Transverse colon (tissue), 4 donors: ENCODE measurements at regions not wholly inside any gene's neighbourhood (a gene's known extent, or its start where the extent isn't known, plus 50 kb on each side); places are given as distances from the start of the nearest gene placed in this dataset.

Source experiments
- DNase-seq: peaks from one replicate; pipeline ENCODE4 v3.0.0-alpha.2; 2019
- H3K27ac ChIP-seq, 4 donors: fragments of 200-600 bp; sonication (generic); 2 replicates each; pipeline ENCODE4 v1.5.1; 2016 to 2018; ENCODE audit warnings: inconsistent platforms in 4 of 4
- H3K27me3 ChIP-seq: fragments of 200-600 bp; sonication (generic); 2 replicates; pipeline ENCODE4 v1.5.1; 2017; ENCODE audit warnings: inconsistent platforms
- H3K36me3 ChIP-seq, 4 donors: fragments of 200-600 bp; sonication (generic); 2 replicates each; pipeline ENCODE4 v1.5.1; 2017 to 2019; ENCODE audit warnings: inconsistent platforms in 4 of 4
- H3K4me1 ChIP-seq, 4 donors: fragments of 200-600 bp; sonication (generic); 2 replicates each; pipeline ENCODE4 v1.5.1; 2017 to 2020; ENCODE audit warnings: inconsistent platforms in 4 of 4
- H3K4me3 ChIP-seq, 4 donors: fragments of 200-600 bp; sonication (generic); 1 replicate in 1 of 4; 2 replicates in 3 of 4; pipeline versions ENCODE4 v1.5.1 to v1.6.1; 2017 to 2019; ENCODE audit warnings: inconsistent platforms in 4 of 4
- H3K9me3 ChIP-seq, 2 donors: fragments of 200-600 bp; sonication (generic); 2 replicates each; pipeline ENCODE4 v1.5.1; 2017 to 2019; ENCODE audit warnings: inconsistent platforms in 2 of 2
- CTCF ChIP-seq, 5 experiments: fragments of 200-600 bp in 3 of 5; fragments of 450-650 bp in 2 of 5; sonication (generic) in 3 of 5; IDR thresholded peaks; 1 replicate in 2 of 5; 2 replicates in 3 of 5; pipeline ENCODE4 v1.5.1; 2016 to 2017; ENCODE audit warnings: antibody characterized with exemption in 5 of 5, inconsistent platforms in 3 of 5, mild to moderate bottlenecking in 2 of 5, moderate library complexity in 1 of 5
- EP300 ChIP-seq: sonication (generic); formaldehyde crosslinking; IDR thresholded peaks from one replicate; pipeline ENCODE4 v1.6.1; 2017; ENCODE audit warnings: antibody characterized with exemption, low read depth
- POLR2A ChIP-seq: fragments of 450-650 bp; IDR thresholded peaks from one replicate; pipeline ENCODE4 v1.6.1; 2016; ENCODE audit warnings: antibody characterized with exemption, mild to moderate bottlenecking, moderate library complexity
- POLR2AphosphoS5 ChIP-seq, 3 donors: sonication (generic); formaldehyde crosslinking; IDR thresholded peaks; one replicate each; pipeline ENCODE4 v1.6.1; 2016; ENCODE audit warnings: antibody characterized with exemption in 3 of 3
- WGBS, 2 donors: methylation state at CpG; one replicate each; pipeline ENCODE4 v1.1.5; 2018; ENCODE audit warnings: low coverage in 1 of 2; 5-methylcytosine and 5-hydroxymethylcytosine counted together
- in situ Hi-C, 4 donors: fragments of 200-750 bp; cut with MboI; loops; one replicate each; pipeline versions ENCODE4 v1.15.0 to v1.15.1; 2017; ENCODE audit warnings: low sequenced_read_pairs in 3 of 4, low pct_ligation_motif_present in 1 of 4, low pct_unique_long_range_greater_than_20kb in 1 of 4
- intact Hi-C: fragments of 100-400 bp; cut with DNase I; formaldehyde crosslinking; loops from one replicate; pipeline ENCODE4 v1.15.1; 2023; ENCODE audit warnings: low total_unique reads

- no peak for DNase-seq
- Histone ChIP-seq H3K36me3 (no peaks in the 10 kb centered on the region), H3K4me1 (no peaks in the 10 kb centered on the region), H3K9me3 (no peaks in the 10 kb centered on the region), H3K27ac (no peak overlapping the region), H3K27me3 (peaks cover 4% of the 10 kb centered on the region), H3K4me3 (no peak overlapping the region)
- intact Hi-C loops (no loop called here), in situ Hi-C loops (no loop called here)
- TF ChIP-seq POLR2A (no peak), EP300 (no peak), POLR2AphosphoS5 (IDR thresholded peaks at IDR 0.05) (no peak)
- 58 to 77% methylated on average over 1 to 14 of the region's 15 CpGs for WGBS, 2 donors
These were observed 458.0 kb downstream of the MATN1 start for GRCh38 chr1:30265127-30266070.

GRCh38 chr1:30264672-30265025, 458.7 kb downstream of the MATN1 start:
- 67 to 68% methylated on average over 2 to 4 of the region's 4 CpGs for WGBS, 2 donors
- Histone ChIP-seq H3K4me3 (no peak overlapping the region), H3K27me3 (peaks cover 12% of the 10 kb centered on the region), H3K9me3 (no peaks in the 10 kb centered on the region), H3K4me1 (no peaks in the 10 kb centered on the region), H3K27ac (no peak overlapping the region), H3K36me3 (no peaks in the 10 kb centered on the region)
- no peak for DNase-seq
- TF ChIP-seq POLR2AphosphoS5 (IDR thresholded peaks at IDR 0.05) (no peak), CTCF (IDR thresholded peaks at IDR 0.05) (no peak), EP300 (no peak)
- intact Hi-C loops = loop anchor here (5.0 kb wide), 1 partner anchor 243 kb away; no protein-coding TSS in a partner anchor
- in situ Hi-C loops = no loop called here

GRCh38 chr1:30263888-30264671, 459.3 kb downstream of the MATN1 start:
- H3K9me3 ChIP-seq = no peaks in the 10 kb centered on the region
- H3K27ac ChIP-seq = no peak overlapping the region
- WGBS, 2 donors = 40 to 69% methylated on average over 1 to 9 of the region's 9 CpGs
- H3K36me3 ChIP-seq = no peaks in the 10 kb centered on the region
- H3K27me3 ChIP-seq = peaks cover 13% of the 10 kb centered on the region
- no peak for DNase-seq
- in situ Hi-C loops (no loop called here), intact Hi-C loops (loop anchor here (5.0 kb wide), 1 partner anchor 243 kb away; no protein-coding TSS in a partner anchor)
- H3K4me1 ChIP-seq = no peaks in the 10 kb centered on the region
- TF ChIP-seq CTCF (IDR thresholded peaks at IDR 0.05) = no peak
- no peak for TF ChIP-seq EP300
- no peak for TF ChIP-seq POLR2A
- no peak overlapping the region for H3K4me3 ChIP-seq

DNA sequence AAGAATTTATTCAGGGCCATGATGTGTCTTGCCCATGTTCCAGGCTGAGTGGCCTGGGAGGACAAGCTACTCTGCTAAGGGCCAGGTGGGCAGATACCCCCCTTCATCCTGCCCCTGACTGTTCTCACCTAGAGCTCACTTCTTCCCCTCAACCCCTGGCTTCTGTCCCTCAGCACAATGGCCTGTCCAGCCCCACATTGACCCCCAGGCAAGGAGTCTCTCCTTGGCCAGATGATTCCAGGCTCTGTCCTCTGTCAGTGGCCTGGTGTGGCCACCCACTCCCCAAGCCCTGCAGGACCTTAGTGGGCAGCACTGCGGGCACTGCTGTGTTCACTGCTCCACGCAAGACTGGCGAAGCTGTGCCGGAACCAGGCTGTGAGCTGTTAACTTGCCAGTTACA, 460.0 kb downstream of the MATN1 start:
- 90% methylated on average over 4 of the region's 4 CpGs; no CpG with 5 or more reads in 1 of the 2 donors for WGBS, 2 donors
- intact Hi-C loops = loop anchor here (5.0 kb wide), 1 partner anchor 244 kb away; no protein-coding TSS in a partner anchor
- TF ChIP-seq POLR2AphosphoS5 (IDR thresholded peaks at IDR 0.05) (no peak), EP300 (no peak), POLR2A (no peak), CTCF (IDR thresholded peaks at IDR 0.05) (no peak)

More for the DNA sequence above, 460.0 kb downstream of the MATN1 start:
- H3K9me3 ChIP-seq = no peaks in the 10 kb centered on the region
- H3K27ac ChIP-seq = no peak overlapping the region
- no peaks in the 10 kb centered on the region for H3K36me3 ChIP-seq
- H3K27me3 ChIP-seq = peaks cover 18% of the 10 kb centered on the region
- H3K4me3 ChIP-seq = no peak overlapping the region
- no peak for DNase-seq
- H3K4me1 ChIP-seq = no peaks in the 10 kb centered on the region
- in situ Hi-C loops = no loop called here
